ENCODE measurements at regions not wholly inside any gene's neighbourhood (a gene's known extent, or its start where the extent isn't known, plus 50 kb on each side); places are given as distances from the start of the nearest gene placed in this dataset.

GRCh38 chr7:91411060-91411459, 146.8 kb downstream of the FZD1 start:
- H3K4me3 ChIP-seq (ENCODE audit: control insufficient read depth, low read depth, low read length): no peak overlapping the region
- no peak for TF ChIP-seq CTCF (IDR thresholded peaks at IDR 0.05; ENCODE audit: control insufficient read depth, insufficient read depth, low read depth, low read length, missing control alignments)
- DNase-seq (ENCODE audit: low read depth): no peak

DNA sequence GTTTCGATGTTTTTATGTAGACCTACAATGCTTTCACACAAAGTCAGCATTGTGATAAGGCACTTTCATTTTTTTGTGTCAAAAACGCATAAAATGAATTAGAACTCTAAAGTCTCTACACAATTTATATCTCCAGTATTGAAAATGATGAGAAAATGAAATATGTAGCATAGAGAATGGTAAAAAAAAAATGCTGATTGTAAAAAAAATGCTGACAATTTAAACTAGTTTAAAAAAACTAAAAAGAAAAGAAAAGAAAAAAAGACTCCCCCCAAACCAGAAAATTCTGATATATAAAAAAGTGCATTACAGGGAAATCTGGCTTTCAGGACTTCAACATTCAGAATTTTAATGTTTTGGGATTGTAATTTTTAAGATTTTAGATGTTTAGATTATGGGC, 148.1 kb downstream of the FZD1 start:
- TF ChIP-seq CTCF (IDR thresholded peaks at IDR 0.05; ENCODE audit: control insufficient read depth, insufficient read depth, low read depth, low read length, missing control alignments): no peak
- H3K4me3 ChIP-seq (ENCODE audit: control insufficient read depth, low read depth, low read length): no peak overlapping the region
- no peak for DNase-seq (ENCODE audit: low read depth)

- TF ChIP-seq CTCF (IDR thresholded peaks at IDR 0.05; ENCODE audit: control insufficient read depth, insufficient read depth, low read depth, low read length, missing control alignments): no peak
- DNase-seq (ENCODE audit: low read depth): no peak
- H3K4me3 ChIP-seq (ENCODE audit: control insufficient read depth, low read depth, low read length): no peak overlapping the region
Measured at GRCh38 chr7:91414734-91415133, 150.5 kb downstream of the FZD1 start.

- no peak for DNase-seq (ENCODE audit: low read depth)
Measured at GRCh38 chr7:91416155-91416865, 152.1 kb downstream of the FZD1 start.

DNA sequence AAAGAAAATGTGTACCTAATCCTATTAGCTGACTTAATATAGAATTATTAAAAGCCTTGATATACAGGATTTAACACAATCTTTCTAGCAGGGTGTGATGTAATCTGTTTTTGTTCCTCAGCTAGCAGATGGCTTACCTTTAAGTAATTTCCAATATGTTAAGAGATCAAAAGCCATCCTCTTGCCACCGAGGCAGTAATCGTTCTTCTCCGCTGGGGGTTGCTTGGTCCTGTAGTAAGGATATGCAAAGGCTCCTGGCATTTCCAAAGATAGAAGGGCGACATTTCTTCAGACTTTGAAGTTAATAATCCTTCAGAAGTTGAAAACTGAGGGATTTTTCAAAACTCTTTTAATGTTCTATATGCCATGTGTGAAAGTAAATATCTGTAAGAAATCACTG, 156.4 kb downstream of the FZD1 start:
- H3K4me3 ChIP-seq (ENCODE audit: control insufficient read depth, low read depth, low read length): no peak overlapping the region
- TF ChIP-seq CTCF (IDR thresholded peaks at IDR 0.05; ENCODE audit: control insufficient read depth, insufficient read depth, low read depth, low read length, missing control alignments): no peak
- DNase-seq (ENCODE audit: low read depth): no peak

More at GRCh38 chr7:91416155-91416865, 152.1 kb downstream of the FZD1 start:
- no peak overlapping the region for H3K4me3 ChIP-seq (ENCODE audit: control insufficient read depth, low read depth, low read length)
- no peak for TF ChIP-seq CTCF (IDR thresholded peaks at IDR 0.05; ENCODE audit: control insufficient read depth, insufficient read depth, low read depth, low read length, missing control alignments)

- TF ChIP-seq CTCF (IDR thresholded peaks at IDR 0.05; ENCODE audit: control insufficient read depth, insufficient read depth, low read depth, low read length, missing control alignments): no peak
- no peak overlapping the region for H3K4me3 ChIP-seq (ENCODE audit: control insufficient read depth, low read depth, low read length)
- no peak for DNase-seq (ENCODE audit: low read depth)
Measured at GRCh38 chr7:91421018-91421417, 156.8 kb downstream of the FZD1 start.

Measured in AG09309 (cell line).